HCT116 (cell line): ENCODE measurements at regions not wholly inside any gene's neighbourhood (a gene's known extent, or its start where the extent isn't known, plus 50 kb on each side); places are given as distances from the start of the nearest gene placed in this dataset.

Experiments used
- CEBPB ChIP-seq: IDR thresholded peaks from 2 replicates; pipeline ENCODE4 v1.6.1; 2012; ENCODE audit warnings: low read depth
- CTCF ChIP-seq, 3 experiments: fragments of 200-600 bp in 1 of 3; sonication (generic) in 1 of 3; IDR thresholded peaks in 2 of 3; conservative IDR thresholded peaks in 1 of 3; 2 replicates each; pipeline ENCODE4 v1.5.1; 2012 to 2017; ENCODE audit warnings: low read depth in 2 of 3, low read length in 2 of 3, antibody characterized with exemption in 1 of 3, borderline replicate concordance in 1 of 3, control low read depth in 1 of 3, mild to moderate bottlenecking in 1 of 3, mixed read lengths in 1 of 3, mixed run types in 1 of 3, moderate library complexity in 1 of 3; ENCODE audit not compliant: insufficient read depth in 1 of 3
- ELF1 ChIP-seq: IDR thresholded peaks from 2 replicates; pipeline ENCODE4 v1.6.1; 2012; ENCODE audit warnings: low read depth, borderline replicate concordance
- EZH2 ChIP-seq: fragments of 200-600 bp; sonication (generic); IDR thresholded peaks from 2 replicates; pipeline ENCODE4 v1.6.1; 2017; ENCODE audit warnings: antibody characterized with exemption, mixed run types
- EZH2phosphoT487 ChIP-seq: fragments of 200-600 bp; IDR thresholded peaks from 2 replicates; pipeline ENCODE4 v1.6.1; 2018; ENCODE audit warnings: antibody characterized with exemption, borderline replicate concordance
- POLR2A ChIP-seq: IDR thresholded peaks from 2 replicates; pipeline ENCODE4 v1.7.0; 2011; ENCODE audit warnings: borderline replicate concordance; ENCODE audit not compliant: insufficient read depth, insufficient read length; ENCODE audit errors: extremely low read depth
- POLR2AphosphoS5 ChIP-seq: IDR thresholded peaks from 2 replicates; pipeline ENCODE4 v1.6.1; 2011; ENCODE audit warnings: mild to moderate bottlenecking, low read depth, low read length, moderate library complexity
- RAD21 ChIP-seq: IDR thresholded peaks from 2 replicates; pipeline ENCODE4 v1.6.1; 2012; ENCODE audit warnings: low read depth, mild to moderate bottlenecking
- REST ChIP-seq: IDR thresholded peaks from 2 replicates; pipeline ENCODE4 v1.6.1; 2012; ENCODE audit warnings: low read depth
- SP1 ChIP-seq: IDR thresholded peaks from 2 replicates; pipeline ENCODE4 v1.6.1; 2012; ENCODE audit warnings: low read depth
- SRF ChIP-seq: IDR thresholded peaks from 2 replicates; pipeline ENCODE4 v1.6.1; 2012; ENCODE audit warnings: low read depth
- YY1 ChIP-seq: IDR thresholded peaks from 2 replicates; pipeline ENCODE4 v1.6.1; 2011; ENCODE audit warnings: low read length, low read depth, moderate library complexity, mild to moderate bottlenecking; ENCODE audit not compliant: insufficient replicate concordance; ENCODE audit errors: extremely low read depth
- ZBTB33 ChIP-seq: IDR thresholded peaks from 2 replicates; pipeline ENCODE4 v1.6.1; 2011; ENCODE audit warnings: mild to moderate bottlenecking, low read length, moderate library complexity; ENCODE audit not compliant: insufficient replicate concordance; ENCODE audit errors: extremely low read depth
- ZNF274 ChIP-seq: fragments of 200-500 bp; sonication (Bioruptor generic); IDR thresholded peaks from 2 replicates; pipeline ENCODE4 v1.6.1; 2014; ENCODE audit warnings: mild to moderate bottlenecking, low read depth, low read length, inconsistent platforms

- TF ChIP-seq CTCF (IDR thresholded peaks at IDR 0.05 in 2 of 3, conservative IDR thresholded peaks at IDR 0.05 in 1 of 3; ENCODE audit: borderline replicate concordance in 1 of 3, insufficient read depth in 1 of 3, low read depth in 2 of 3, low read length in 2 of 3) (no peak), RAD21 (no peak), EZH2 (no peak), ELF1 (no peak), CEBPB (no peak), EZH2phosphoT487 (no peak), POLR2A (no peak), POLR2AphosphoS5 (no peak), SP1 (no peak), ZNF274 (no peak), ZBTB33 (no peak), REST (no peak), SRF (no peak), YY1 (no peak)
Measured at GRCh38 chr2:78754930-78755329, 270.6 kb upstream of the REG3G start.
